IMR-90 (cell line): ENCODE measurements at regions not wholly inside any gene's neighbourhood (a gene's known extent, or its start where the extent isn't known, plus 50 kb on each side); places are given as distances from the start of the nearest gene placed in this dataset.

ENCODE experiments used
- CEBPB ChIP-seq: IDR thresholded peaks from 2 replicates; pipeline ENCODE4 v1.6.1; 2012; ENCODE audit warnings: low read depth, low read length, improper control_type of control experiment
- MAZ ChIP-seq: IDR thresholded peaks from 2 replicates; pipeline ENCODE4 v1.6.1; 2012; ENCODE audit warnings: low read depth, mild to moderate bottlenecking, low read length, improper control_type of control experiment, moderate library complexity, borderline replicate concordance
- MXI1 ChIP-seq: IDR thresholded peaks from 2 replicates; pipeline ENCODE4 v1.6.1; 2012; ENCODE audit warnings: low read depth, mild to moderate bottlenecking, low read length, moderate library complexity, borderline replicate concordance
- POLR2A ChIP-seq: IDR thresholded peaks from 2 replicates; pipeline ENCODE4 v1.6.1; 2012; ENCODE audit warnings: mild to moderate bottlenecking, low read depth, low read length
- RAD21 ChIP-seq: IDR thresholded peaks from 2 replicates; pipeline ENCODE4 v1.6.1; 2012; ENCODE audit warnings: low read length, improper control_type of control experiment
- RFX5 ChIP-seq: IDR thresholded peaks from 2 replicates; pipeline ENCODE4 v1.8.0; 2012; ENCODE audit warnings: low read depth, mild to moderate bottlenecking, low read length, moderate library complexity
- SMC3 ChIP-seq: fragments of 150-350 bp; IDR thresholded peaks from 2 replicates; pipeline ENCODE4 v1.6.1; 2016; ENCODE audit warnings: low read depth, mild to moderate bottlenecking, antibody characterized with exemption, low read length, moderate library complexity
- USF2 ChIP-seq: fragments of 150-350 bp; IDR thresholded peaks from 2 replicates; pipeline ENCODE4 v1.6.1; 2017; ENCODE audit warnings: mild to moderate bottlenecking, antibody characterized with exemption, low read length, low read depth
- TF ChIP-seq, protein P1 (sequence below): conservative IDR thresholded peaks from 2 replicates; pipeline ENCODE4 v1.5.1; 2012; ENCODE audit warnings: mild to moderate bottlenecking, low read depth, low read length, improper control_type of control experiment

GRCh38 chr22:19628038-19628776 lies 86.1 kb upstream of the SEPTIN5 start:
- TF ChIP-seq POLR2A, result no peak
- TF ChIP-seq, protein P1, sequence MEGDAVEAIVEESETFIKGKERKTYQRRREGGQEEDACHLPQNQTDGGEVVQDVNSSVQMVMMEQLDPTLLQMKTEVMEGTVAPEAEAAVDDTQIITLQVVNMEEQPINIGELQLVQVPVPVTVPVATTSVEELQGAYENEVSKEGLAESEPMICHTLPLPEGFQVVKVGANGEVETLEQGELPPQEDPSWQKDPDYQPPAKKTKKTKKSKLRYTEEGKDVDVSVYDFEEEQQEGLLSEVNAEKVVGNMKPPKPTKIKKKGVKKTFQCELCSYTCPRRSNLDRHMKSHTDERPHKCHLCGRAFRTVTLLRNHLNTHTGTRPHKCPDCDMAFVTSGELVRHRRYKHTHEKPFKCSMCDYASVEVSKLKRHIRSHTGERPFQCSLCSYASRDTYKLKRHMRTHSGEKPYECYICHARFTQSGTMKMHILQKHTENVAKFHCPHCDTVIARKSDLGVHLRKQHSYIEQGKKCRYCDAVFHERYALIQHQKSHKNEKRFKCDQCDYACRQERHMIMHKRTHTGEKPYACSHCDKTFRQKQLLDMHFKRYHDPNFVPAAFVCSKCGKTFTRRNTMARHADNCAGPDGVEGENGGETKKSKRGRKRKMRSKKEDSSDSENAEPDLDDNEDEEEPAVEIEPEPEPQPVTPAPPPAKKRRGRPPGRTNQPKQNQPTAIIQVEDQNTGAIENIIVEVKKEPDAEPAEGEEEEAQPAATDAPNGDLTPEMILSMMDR, result no peak
- TF ChIP-seq USF2, result no peak
- no peak for TF ChIP-seq MAZ
- no peak for TF ChIP-seq RAD21
- TF ChIP-seq SMC3, result no peak
- no peak for TF ChIP-seq MXI1
- TF ChIP-seq RFX5, result no peak
- TF ChIP-seq CEBPB, result no peak
